Stimulated activated naive CD8-positive, alpha-beta T cell treated with anti-CD3 and anti-CD28 coated beads, Interleukin-15, Interleukin-2, amounts not matched to agents 100 ng/mL and 50 ng/mL, for 24 hours (primary cell): ENCODE measurements at regions not wholly inside any gene's neighbourhood (a gene's known extent, or its start where the extent isn't known, plus 50 kb on each side); places are given as distances from the start of the nearest gene placed in this dataset.

Source experiments
- H3K27ac Mint-ChIP-seq: one replicate; pipeline ENCODE4 v1.8.0; 2021; ENCODE audit warnings: mild to moderate bottlenecking, mixed read lengths
- H3K27me3 Mint-ChIP-seq: one replicate; pipeline ENCODE4 v1.8.0; 2021; ENCODE audit warnings: mixed read lengths
- H3K36me3 Mint-ChIP-seq: one replicate; pipeline ENCODE4 v1.8.0; 2021; ENCODE audit warnings: low read depth, mixed read lengths
- H3K4me1 Mint-ChIP-seq: one replicate; pipeline ENCODE4 v1.8.0; 2021; ENCODE audit warnings: low read depth, mixed read lengths
- H3K4me3 Mint-ChIP-seq: one replicate; pipeline ENCODE4 v1.8.0; 2021; ENCODE audit warnings: mild to moderate bottlenecking, mixed read lengths
- H3K9me3 Mint-ChIP-seq: one replicate; pipeline ENCODE4 v1.8.0; 2021; ENCODE audit warnings: mixed read lengths

- Mint-ChIP-seq H3K36me3 (no peaks in the 10 kb centered on the region), H3K9me3 (no peaks in the 10 kb centered on the region), H3K4me3 (no peak overlapping the region), H3K4me1 (no peaks in the 10 kb centered on the region), H3K27ac (no peak overlapping the region), H3K27me3 (no peaks in the 10 kb centered on the region)
Observed at GRCh38 chr5:125525356-125525755, 778.9 kb upstream of the ZNF608 start.

- H3K9me3 Mint-ChIP-seq = no peaks in the 10 kb centered on the region
Observed at GRCh38 chr5:125526966-125527365, 780.5 kb upstream of the ZNF608 start.

DNA sequence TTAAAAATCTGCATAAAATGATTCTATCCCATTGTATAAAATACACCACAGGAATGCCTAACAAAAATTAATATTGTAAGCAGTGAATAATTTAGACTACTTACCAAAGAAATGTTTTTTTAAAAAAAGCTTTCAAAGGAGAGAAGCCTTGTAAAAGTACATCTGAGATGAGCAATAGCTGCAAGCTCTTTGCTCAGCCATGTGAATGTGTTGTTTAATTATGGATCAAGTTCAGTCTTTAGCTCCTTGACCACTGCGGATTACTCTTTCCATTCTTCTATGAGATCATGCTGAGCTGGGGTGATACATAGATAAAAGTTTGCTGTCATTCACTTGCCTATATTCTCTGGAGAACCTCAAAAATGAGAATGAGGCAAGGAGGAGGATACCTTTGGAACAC is 782.4 kb upstream of the ZNF608 start:
- Mint-ChIP-seq H3K27me3 (no peaks in the 10 kb centered on the region), H3K27ac (no peak overlapping the region), H3K4me3 (no peak overlapping the region), H3K36me3 (no peaks in the 10 kb centered on the region), H3K9me3 (no peaks in the 10 kb centered on the region), H3K4me1 (no peaks in the 10 kb centered on the region)

More at GRCh38 chr5:125526966-125527365, 780.5 kb upstream of the ZNF608 start:
- H3K4me3 Mint-ChIP-seq = no peak overlapping the region
- no peak overlapping the region for H3K27ac Mint-ChIP-seq
- no peaks in the 10 kb centered on the region for H3K27me3 Mint-ChIP-seq
- no peaks in the 10 kb centered on the region for H3K36me3 Mint-ChIP-seq
- H3K4me1 Mint-ChIP-seq = no peaks in the 10 kb centered on the region

DNA sequence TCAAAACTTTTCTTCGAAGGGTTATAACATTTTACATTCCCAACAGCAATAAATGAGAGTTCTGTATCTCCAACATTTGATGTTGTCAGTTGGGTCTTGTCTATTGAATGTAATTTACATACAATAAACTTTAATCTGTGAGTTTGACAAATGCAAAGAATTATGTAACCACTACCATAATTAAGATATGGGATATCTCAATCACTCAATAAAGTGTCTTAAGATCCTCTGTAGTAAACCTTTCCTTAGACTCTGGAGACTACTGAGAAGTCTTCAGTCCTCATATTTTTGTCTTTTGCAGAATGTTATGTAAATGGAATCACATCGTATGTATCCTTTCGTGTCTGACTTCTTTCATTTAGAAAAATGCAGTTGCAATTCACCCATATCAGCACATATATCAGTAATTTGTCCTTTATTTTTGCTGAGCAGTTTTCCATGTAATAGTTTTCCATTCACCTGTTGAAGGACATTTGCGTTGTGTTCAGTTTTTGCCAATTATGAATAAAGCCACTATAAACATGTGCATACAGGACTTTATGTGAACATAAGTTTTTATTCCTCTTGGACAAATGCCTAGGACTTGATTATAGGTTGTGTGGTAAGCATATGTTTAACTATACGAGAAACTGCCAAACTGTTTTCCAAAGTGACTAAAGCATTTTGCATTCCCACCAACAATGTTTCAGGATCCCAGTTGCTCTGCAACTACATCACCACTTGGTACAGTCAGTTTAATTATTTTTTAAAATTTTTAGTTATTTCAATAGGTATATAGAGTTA is 784.6 kb upstream of the ZNF608 start:
- H3K9me3 Mint-ChIP-seq = peaks cover 5% of the 10 kb centered on the region
- peaks cover under 1% of the 10 kb centered on the region for H3K4me1 Mint-ChIP-seq
- H3K36me3 Mint-ChIP-seq = no peaks in the 10 kb centered on the region

GRCh38 chr5:125536095-125536494 is 789.7 kb upstream of the ZNF608 start:
- Mint-ChIP-seq H3K4me1 (peaks cover 5% of the 10 kb centered on the region), H3K27ac (no peak overlapping the region), H3K27me3 (no peaks in the 10 kb centered on the region), H3K4me3 (no peak overlapping the region), H3K36me3 (no peaks in the 10 kb centered on the region), H3K9me3 (peaks cover 21% of the 10 kb centered on the region)

More for the DNA sequence above, 784.6 kb upstream of the ZNF608 start:
- H3K27me3 Mint-ChIP-seq = no peaks in the 10 kb centered on the region
- H3K4me3 Mint-ChIP-seq = no peak overlapping the region
- H3K27ac Mint-ChIP-seq = no peak overlapping the region

DNA sequence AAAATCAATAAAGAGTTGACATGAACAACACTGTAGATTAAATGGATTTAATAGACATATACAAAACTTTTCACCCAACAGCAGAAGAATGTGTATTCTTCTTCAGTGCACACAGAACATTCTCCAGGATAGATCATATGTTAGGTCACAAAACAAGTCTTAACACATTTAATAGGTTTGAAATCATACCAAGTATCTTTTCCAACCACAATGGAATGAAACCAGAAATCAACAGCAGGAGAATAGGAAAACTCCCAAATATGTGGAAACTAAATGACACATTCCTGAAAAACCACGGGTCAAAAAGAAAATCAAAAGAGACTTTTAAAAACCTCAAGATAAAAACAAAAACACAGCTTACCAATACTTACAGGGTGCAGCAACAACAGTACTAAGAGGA is 790.1 kb upstream of the ZNF608 start:
- H3K27me3 Mint-ChIP-seq = no peaks in the 10 kb centered on the region
- H3K9me3 Mint-ChIP-seq = peaks cover 21% of the 10 kb centered on the region
- H3K4me3 Mint-ChIP-seq = no peak overlapping the region
- no peak overlapping the region for H3K27ac Mint-ChIP-seq
- H3K4me1 Mint-ChIP-seq = peaks cover 5% of the 10 kb centered on the region
- H3K36me3 Mint-ChIP-seq = no peaks in the 10 kb centered on the region

DNA sequence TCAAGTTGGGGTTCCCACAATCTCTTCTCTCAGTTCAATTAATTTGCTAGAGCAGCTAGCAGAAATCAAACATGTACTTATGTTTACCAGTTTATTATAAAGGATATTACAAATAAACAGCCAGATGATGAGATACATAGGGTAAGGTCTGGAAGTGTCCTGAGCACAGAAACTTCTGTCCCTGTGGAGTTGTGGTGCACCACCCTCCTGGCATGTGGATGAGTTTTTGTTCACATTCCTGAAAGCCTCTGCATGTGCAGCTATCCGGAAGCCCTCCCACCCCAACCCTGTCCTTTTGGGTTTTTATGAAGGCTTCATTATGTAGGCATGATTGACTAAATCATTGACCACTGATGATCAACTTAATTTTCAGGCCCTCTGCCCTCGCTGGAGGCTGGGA is 791.2 kb upstream of the ZNF608 start:
- Mint-ChIP-seq H3K27ac (no peak overlapping the region), H3K36me3 (no peaks in the 10 kb centered on the region), H3K4me1 (peaks cover 5% of the 10 kb centered on the region), H3K27me3 (no peaks in the 10 kb centered on the region), H3K9me3 (peaks cover 21% of the 10 kb centered on the region), H3K4me3 (no peak overlapping the region)

- Mint-ChIP-seq H3K27me3 (no peaks in the 10 kb centered on the region), H3K27ac (no peak overlapping the region), H3K36me3 (no peaks in the 10 kb centered on the region), H3K4me1 (peaks cover 5% of the 10 kb centered on the region), H3K9me3 (peaks cover 21% of the 10 kb centered on the region), H3K4me3 (no peak overlapping the region)
Observed at GRCh38 chr5:125538469-125538868, 792.0 kb upstream of the ZNF608 start.

DNA sequence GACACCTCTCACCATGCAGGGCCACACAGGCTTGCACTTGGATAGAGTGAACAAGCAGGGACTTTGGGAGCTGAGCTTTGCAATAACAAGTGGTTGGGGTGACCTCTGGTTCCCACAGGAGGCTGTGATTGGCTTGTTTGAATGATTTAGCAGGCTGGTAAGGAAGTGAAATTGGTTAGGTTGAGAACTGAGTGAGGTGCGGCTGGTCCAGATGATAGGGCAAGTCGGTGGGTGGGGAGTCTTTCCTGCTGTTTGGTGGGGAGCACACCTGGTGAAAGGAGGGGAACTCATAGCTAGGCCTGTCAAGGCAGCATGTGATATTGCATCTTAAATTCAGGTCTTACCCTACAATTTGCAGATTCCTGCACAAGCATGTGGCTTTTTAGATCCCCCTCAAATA is 794.6 kb upstream of the ZNF608 start:
- H3K9me3 Mint-ChIP-seq = peaks cover 15% of the 10 kb centered on the region
- H3K4me3 Mint-ChIP-seq = no peak overlapping the region
- no peaks in the 10 kb centered on the region for H3K36me3 Mint-ChIP-seq
- no peaks in the 10 kb centered on the region for H3K27me3 Mint-ChIP-seq
- no peak overlapping the region for H3K27ac Mint-ChIP-seq
- H3K4me1 Mint-ChIP-seq = peaks cover 3% of the 10 kb centered on the region

DNA sequence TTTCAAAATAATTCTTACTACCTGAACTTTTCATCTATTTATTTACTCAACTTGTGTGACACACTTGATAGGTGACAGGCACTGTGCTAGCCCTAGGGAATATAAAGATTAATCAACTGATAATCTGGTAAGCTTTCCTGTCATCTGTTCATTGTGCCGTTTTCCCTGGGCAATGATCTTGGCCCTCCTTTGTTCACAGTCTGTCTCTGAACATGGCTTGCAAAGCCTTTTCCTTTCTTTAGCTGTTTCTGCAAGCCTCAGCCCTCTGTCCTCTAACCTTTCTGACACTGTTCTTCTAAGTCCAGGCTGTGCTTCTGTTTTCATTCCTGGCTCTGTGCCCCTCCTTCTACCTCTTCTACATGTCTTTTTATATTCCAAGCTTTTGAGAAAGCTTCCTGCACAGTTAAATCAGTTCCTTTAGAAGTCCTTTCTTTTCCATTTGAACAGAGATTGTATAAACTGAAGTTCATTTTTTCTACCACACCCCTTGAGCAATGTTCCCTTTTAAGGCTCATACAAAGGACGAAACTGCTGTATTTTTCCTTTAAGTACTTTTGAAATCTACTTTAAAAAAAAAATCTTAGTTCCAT is 803.0 kb upstream of the ZNF608 start:
- H3K36me3 Mint-ChIP-seq = no peaks in the 10 kb centered on the region
- no peaks in the 10 kb centered on the region for H3K4me1 Mint-ChIP-seq
- H3K27ac Mint-ChIP-seq = no peak overlapping the region
- H3K27me3 Mint-ChIP-seq = no peaks in the 10 kb centered on the region
- no peak overlapping the region for H3K4me3 Mint-ChIP-seq
- no peaks in the 10 kb centered on the region for H3K9me3 Mint-ChIP-seq

DNA sequence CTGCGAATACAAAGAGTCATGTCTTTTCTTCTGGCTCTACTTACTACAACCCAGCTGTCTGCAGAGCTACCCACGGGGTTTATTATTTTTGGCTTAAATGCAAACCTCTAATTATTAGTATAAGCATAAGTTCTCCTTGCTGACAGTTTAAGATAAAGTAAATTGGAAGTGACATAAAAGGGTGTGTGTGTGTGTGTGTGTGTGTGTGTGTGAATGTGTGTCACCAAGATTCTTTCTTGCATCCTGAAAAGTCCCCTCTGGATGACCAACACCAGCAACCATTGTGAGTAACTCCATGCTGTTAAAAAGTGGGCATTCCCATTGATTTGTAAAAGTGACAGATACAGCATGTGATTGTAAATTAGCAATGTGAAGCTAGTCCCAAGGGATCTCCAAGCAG is 803.8 kb upstream of the ZNF608 start:
- H3K27me3 Mint-ChIP-seq = no peaks in the 10 kb centered on the region
- no peak overlapping the region for H3K27ac Mint-ChIP-seq
- H3K36me3 Mint-ChIP-seq = no peaks in the 10 kb centered on the region
- H3K9me3 Mint-ChIP-seq = no peaks in the 10 kb centered on the region
- H3K4me1 Mint-ChIP-seq = no peaks in the 10 kb centered on the region
- H3K4me3 Mint-ChIP-seq = no peak overlapping the region

- Mint-ChIP-seq H3K9me3 (no peaks in the 10 kb centered on the region), H3K4me3 (no peak overlapping the region), H3K27ac (no peak overlapping the region), H3K27me3 (no peaks in the 10 kb centered on the region), H3K4me1 (no peaks in the 10 kb centered on the region), H3K36me3 (no peaks in the 10 kb centered on the region)
Observed at GRCh38 chr5:125551246-125551645, 804.8 kb upstream of the ZNF608 start.

DNA sequence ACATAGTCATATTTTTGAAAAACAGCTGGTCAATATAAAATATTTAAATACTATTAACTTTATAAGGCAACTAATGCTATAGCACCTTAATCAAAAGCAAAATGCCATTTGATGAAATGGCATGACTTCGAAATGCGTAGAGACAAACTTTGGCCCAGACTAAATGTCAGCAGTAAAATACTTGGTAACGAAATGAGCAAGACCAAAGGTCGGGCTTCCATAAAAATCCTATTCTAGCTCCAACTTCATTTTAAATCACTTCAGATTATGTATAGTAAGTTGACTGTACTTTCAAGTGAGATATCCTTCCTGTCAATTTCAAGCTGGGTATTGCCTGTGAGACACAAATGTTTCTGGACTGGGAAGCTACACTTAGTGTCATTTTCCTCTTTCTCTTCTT is 805.4 kb upstream of the ZNF608 start:
- Mint-ChIP-seq H3K9me3 (no peaks in the 10 kb centered on the region), H3K27me3 (no peaks in the 10 kb centered on the region), H3K4me3 (no peak overlapping the region), H3K36me3 (no peaks in the 10 kb centered on the region), H3K4me1 (no peaks in the 10 kb centered on the region), H3K27ac (no peak overlapping the region)

GRCh38 chr5:125552486-125552885 is 806.0 kb upstream of the ZNF608 start:
- H3K4me3 Mint-ChIP-seq = no peak overlapping the region
- H3K9me3 Mint-ChIP-seq = no peaks in the 10 kb centered on the region
- no peaks in the 10 kb centered on the region for H3K4me1 Mint-ChIP-seq

DNA sequence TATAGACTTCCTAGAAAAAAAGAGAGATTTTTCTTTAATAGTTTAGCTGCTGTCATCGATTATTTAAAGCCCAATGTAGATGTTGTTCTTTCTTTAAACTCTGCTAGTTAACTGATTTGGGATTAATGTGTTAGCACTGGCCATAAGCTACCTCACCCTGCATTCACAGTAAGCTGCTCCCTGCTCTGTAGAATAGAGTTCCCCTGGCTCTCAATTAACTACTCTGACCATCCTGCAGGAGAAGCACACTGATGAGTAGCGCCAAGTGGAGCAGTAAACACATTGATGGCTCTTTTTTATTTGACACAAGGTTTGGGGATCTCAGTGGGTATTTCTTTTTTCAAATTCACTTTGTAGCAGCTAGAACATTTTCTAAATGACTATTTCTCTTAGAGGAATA is 807.9 kb upstream of the ZNF608 start:
- Mint-ChIP-seq H3K4me3 (no peak overlapping the region), H3K27ac (no peak overlapping the region), H3K4me1 (no peaks in the 10 kb centered on the region), H3K9me3 (no peaks in the 10 kb centered on the region), H3K36me3 (no peaks in the 10 kb centered on the region), H3K27me3 (no peaks in the 10 kb centered on the region)

More at GRCh38 chr5:125552486-125552885, 806.0 kb upstream of the ZNF608 start:
- no peaks in the 10 kb centered on the region for H3K27me3 Mint-ChIP-seq
- H3K36me3 Mint-ChIP-seq = no peaks in the 10 kb centered on the region
- no peak overlapping the region for H3K27ac Mint-ChIP-seq

DNA sequence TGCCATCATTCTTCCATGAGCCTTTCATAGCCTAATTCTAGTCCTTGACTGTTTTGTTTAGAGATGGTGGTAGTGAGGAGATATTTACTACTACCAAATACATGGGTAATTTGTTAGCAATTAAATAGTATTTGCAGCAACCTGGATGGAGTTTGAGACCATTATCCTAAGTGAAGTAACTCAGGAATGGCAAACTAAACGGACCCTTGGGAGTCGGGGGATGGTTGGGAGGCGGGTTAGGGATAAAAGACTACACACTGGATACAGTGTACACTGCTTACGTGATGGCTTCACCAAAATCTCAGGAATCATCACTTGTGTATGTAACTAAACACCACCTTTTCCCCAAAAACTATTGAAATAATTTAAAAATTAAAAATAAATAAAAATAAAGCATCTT is 809.2 kb upstream of the ZNF608 start:
- Mint-ChIP-seq H3K4me3 (no peak overlapping the region), H3K4me1 (no peaks in the 10 kb centered on the region)

More for the DNA sequence above, 809.2 kb upstream of the ZNF608 start:
- no peaks in the 10 kb centered on the region for H3K27me3 Mint-ChIP-seq
- H3K27ac Mint-ChIP-seq = no peak overlapping the region
- peaks cover 5% of the 10 kb centered on the region for H3K9me3 Mint-ChIP-seq
- H3K36me3 Mint-ChIP-seq = no peaks in the 10 kb centered on the region
